Esophagus squamous epithelium (tissue), 5 donors: ENCODE measurements at regions not wholly inside any gene's neighbourhood (a gene's known extent, or its start where the extent isn't known, plus 50 kb on each side); places are given as distances from the start of the nearest gene placed in this dataset.
A peak's percentile ranks its signal among the peaks of the same experiment; 100 is the strongest.

Source experiments
- DNase-seq: peaks from one replicate; lab custom pipeline; 2025; lab: John Stamatoyannopoulos, UW
- H3K27ac ChIP-seq, 4 donors: fragments of 200-600 bp; sonication (generic); one replicate each; pipeline ENCODE4 v1.5.1; 2016 to 2019; ENCODE audit warnings: mild to moderate bottlenecking in 1 of 4
- H3K27me3 ChIP-seq, 4 donors: fragments of 200-600 bp; sonication (generic); 1 replicate in 3 of 4; 2 replicates in 1 of 4; pipeline versions ENCODE4 v1.5.1 to v1.6.0; 2017 to 2021; ENCODE audit warnings: antibody characterized with exemption in 1 of 4
- H3K36me3 ChIP-seq, 3 donors: fragments of 200-600 bp; sonication (generic); one replicate each; pipeline ENCODE4 v1.5.1; 2016 to 2019
- H3K4me1 ChIP-seq, 3 donors: fragments of 200-600 bp; sonication (generic); one replicate each; pipeline ENCODE4 v1.5.1; 2017 to 2019
- H3K4me3 ChIP-seq, 4 donors: fragments of 200-600 bp; sonication (generic); 1 replicate in 3 of 4; 2 replicates in 1 of 4; pipeline ENCODE4 v1.5.1; 2016 to 2019; ENCODE audit warnings: mild to moderate bottlenecking in 2 of 4, moderate library complexity in 1 of 4
- H3K9me3 ChIP-seq, 3 donors: fragments of 200-600 bp; sonication (generic); one replicate each; pipeline ENCODE4 v1.5.1; 2016 to 2019
- CTCF ChIP-seq, 6 experiments: fragments of 450-650 bp in 4 of 6; fragments of 200-600 bp in 2 of 6; sonication (generic) in 2 of 6; IDR thresholded peaks; one replicate each; pipeline ENCODE4 v1.5.1; 2016 to 2019; ENCODE audit warnings: antibody characterized with exemption in 6 of 6, mild to moderate bottlenecking in 4 of 6, moderate library complexity in 4 of 6
- POLR2A ChIP-seq, 4 donors: fragments of 450-650 bp; IDR thresholded peaks; one replicate each; pipeline ENCODE4 v1.6.1; 2017; ENCODE audit warnings: antibody characterized with exemption in 4 of 4, mild to moderate bottlenecking in 4 of 4, moderate library complexity in 3 of 4
- WGBS, 2 donors: methylation state at CpG; one replicate each; pipeline ENCODE4 v1.1.5; 2018; 5-methylcytosine and 5-hydroxymethylcytosine counted together
- intact Hi-C: fragments of 100-400 bp; cut with DNase I; formaldehyde crosslinking; loops from one replicate; pipeline ENCODE4 v1.15.0; 2022
- donor health status: DM: yes; HTN: yes; CAD: no.

- no peak for DNase-seq
- Histone ChIP-seq H3K27me3 (no peaks in the 10 kb centered on the region), H3K4me1 (peaks cover 6 to 47% (median 12%) of the 10 kb centered on the region in 3 donors), H3K36me3 (no peaks in the 10 kb centered on the region), H3K27ac (peak overlapping the region; percentile 96 to 100 (median 98)), H3K4me3 (peak overlapping the region; percentile 67 to 97 (median 84)), H3K9me3 (no peaks in the 10 kb centered on the region)
- WGBS, 2 donors, result 0% methylated on average over 4 of the region's 74 CpGs; no CpG with 5 or more reads in 1 of the 2 donors
- TF ChIP-seq CTCF (IDR thresholded peaks at IDR 0.05) (peak in 2 of 6 experiments; percentile 19 to 33), POLR2A (IDR thresholded peaks at IDR 0.05) (peak in 2 of 4 donors; percentile 73 to 80)
- intact Hi-C loops, result loop anchor here (10.0 kb wide), 3 partner anchors 108 to 258 kb away; no protein-coding TSS in a partner anchor
Observed at GRCh38 chr10:29736366-29737073, 101.7 kb upstream of the SVIL start.

- TF ChIP-seq POLR2A (IDR thresholded peaks at IDR 0.05), result peak in 3 of 4 donors; percentile 38 to 85 (median 69)
- peak; percentile 85 to 98 (median 92) for TF ChIP-seq CTCF (IDR thresholded peaks at IDR 0.05)
- Histone ChIP-seq H3K27me3 (no peaks in the 10 kb centered on the region), H3K4me3 (peak overlapping the region; percentile 67 to 97 (median 84)), H3K27ac (peak overlapping the region; percentile 96 to 100 (median 98)), H3K36me3 (no peaks in the 10 kb centered on the region), H3K9me3 (no peaks in the 10 kb centered on the region), H3K4me1 (peaks cover 12 to 54% (median 12%) of the 10 kb centered on the region in 3 donors)
- intact Hi-C loops, result loop anchor here (10.0 kb wide), 3 partner anchors 109 to 259 kb away; no protein-coding TSS in a partner anchor
- peak; percentile 26 for DNase-seq
- WGBS, 2 donors, result no CpG with 5 or more reads among the region's 81 CpGs
Observed at GRCh38 chr10:29735628-29736365, 101.0 kb upstream of the SVIL start.

GRCh38 chr10:29734962-29735627 lies 100.3 kb upstream of the SVIL start:
- Histone ChIP-seq H3K27ac (peak overlapping the region; percentile 96 to 100 (median 98)), H3K27me3 (no peaks in the 10 kb centered on the region), H3K9me3 (no peaks in the 10 kb centered on the region), H3K4me3 (peak overlapping the region; percentile 67 to 97 (median 84)), H3K4me1 (peaks cover 12 to 61% (median 20%) of the 10 kb centered on the region in 3 donors), H3K36me3 (peaks cover 0 to under 1% (median 0%) of the 10 kb centered on the region in 3 donors)
- no peak for DNase-seq
- 10% methylated on average over 2 of the region's 77 CpGs; no CpG with 5 or more reads in 1 of the 2 donors for WGBS, 2 donors
- TF ChIP-seq CTCF (IDR thresholded peaks at IDR 0.05), result no peak
- peak in 1 of 4 donors; percentile 21 for TF ChIP-seq POLR2A (IDR thresholded peaks at IDR 0.05)
- intact Hi-C loops, result loop anchor here (10.0 kb wide), 3 partner anchors 110 to 260 kb away; no protein-coding TSS in a partner anchor

- TF ChIP-seq POLR2A (IDR thresholded peaks at IDR 0.05) (no peak), CTCF (IDR thresholded peaks at IDR 0.05) (no peak)
- WGBS, 2 donors, result 11 to 14% methylated on average over 6 of the region's 10 CpGs
- Histone ChIP-seq H3K27ac (peak overlapping the region; percentile 96 to 100 (median 98)), H3K27me3 (no peaks in the 10 kb centered on the region), H3K9me3 (no peaks in the 10 kb centered on the region), H3K4me1 (peaks cover 12 to 66% (median 23%) of the 10 kb centered on the region in 3 donors), H3K36me3 (peaks cover 0 to 5% (median 0%) of the 10 kb centered on the region in 3 donors), H3K4me3 (peak overlapping the region; percentile 67 to 97 (median 84))
- intact Hi-C loops, result loop anchor here (10.0 kb wide), 3 partner anchors 110 to 260 kb away; no protein-coding TSS in a partner anchor
- no peak for DNase-seq
Observed at GRCh38 chr10:29734640-29734961, 99.8 kb upstream of the SVIL start.
